ENCODE measurements at regions not wholly inside any gene's neighbourhood (a gene's known extent, or its start where the extent isn't known, plus 50 kb on each side); places are given as distances from the start of the nearest gene placed in this dataset.

DNA sequence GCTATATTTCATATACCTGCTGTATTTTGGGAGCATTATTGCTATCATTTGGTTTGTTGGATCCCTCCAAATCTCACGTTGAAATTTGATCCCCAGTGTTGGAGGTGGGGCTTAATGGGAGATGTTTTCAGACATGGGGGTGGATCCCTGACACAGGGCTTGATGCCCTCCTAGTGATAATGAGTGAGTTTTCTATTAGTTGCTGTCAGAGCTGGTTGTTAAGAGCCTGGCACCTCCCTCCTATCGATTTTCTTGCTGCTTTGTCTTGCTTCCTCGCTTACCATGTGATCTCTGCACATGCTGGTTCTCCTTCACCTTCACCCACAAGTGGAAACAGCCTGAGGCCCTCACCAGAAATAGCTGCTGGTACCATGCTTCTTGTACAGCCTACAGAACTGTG lies 259.9 kb upstream of the STARD13 start:
- no peaks in the 10 kb centered on the region for H3K27me3 ChIP-seq (ENCODE audit: control insufficient read depth, insufficient read depth, low read length)
- ATAC-seq = no peak
- ChIA-PET CTCF (no interaction called here), POLR2A (no interaction called here)
- H3K27ac ChIP-seq (ENCODE audit: low read length) = no peak overlapping the region
- peaks cover 11% of the 10 kb centered on the region for H3K4me1 ChIP-seq (ENCODE audit: control insufficient read depth, insufficient read depth, low read length)
- no TSS peak for BruUV-seq (replicated peaks)
- no peaks in the 10 kb centered on the region for H3K36me3 ChIP-seq (ENCODE audit: control insufficient read depth, insufficient read depth, low read length)
- H3K4me3 ChIP-seq (ENCODE audit: low read depth in 2 of 2, low read length in 2 of 2) = no peak overlapping the region
- no peaks in the 10 kb centered on the region for H3K9me3 ChIP-seq (ENCODE audit: control insufficient read depth, insufficient read depth, low read depth, low read length)
- intact Hi-C loops (cut with micrococcal nuclease; ENCODE audit: unreplicated experiment) = no loop called here
- DNase-seq (ENCODE audit: low read depth, low spot score) = no peak
- in situ Hi-C loops (cut with HindIII; ENCODE audit: low pct_unique_long_range_greater_than_20kb, low sequenced_read_pairs) = no loop called here
- TF ChIP-seq TCF7L2 (IDR thresholded peaks at IDR 0.05; ENCODE audit: low read depth, low read length) = no peak
- no peak for TF ChIP-seq SIN3A (IDR thresholded peaks at IDR 0.05; ENCODE audit: borderline replicate concordance, insufficient read depth, low read depth, low read length)
- TF ChIP-seq, protein P1, sequence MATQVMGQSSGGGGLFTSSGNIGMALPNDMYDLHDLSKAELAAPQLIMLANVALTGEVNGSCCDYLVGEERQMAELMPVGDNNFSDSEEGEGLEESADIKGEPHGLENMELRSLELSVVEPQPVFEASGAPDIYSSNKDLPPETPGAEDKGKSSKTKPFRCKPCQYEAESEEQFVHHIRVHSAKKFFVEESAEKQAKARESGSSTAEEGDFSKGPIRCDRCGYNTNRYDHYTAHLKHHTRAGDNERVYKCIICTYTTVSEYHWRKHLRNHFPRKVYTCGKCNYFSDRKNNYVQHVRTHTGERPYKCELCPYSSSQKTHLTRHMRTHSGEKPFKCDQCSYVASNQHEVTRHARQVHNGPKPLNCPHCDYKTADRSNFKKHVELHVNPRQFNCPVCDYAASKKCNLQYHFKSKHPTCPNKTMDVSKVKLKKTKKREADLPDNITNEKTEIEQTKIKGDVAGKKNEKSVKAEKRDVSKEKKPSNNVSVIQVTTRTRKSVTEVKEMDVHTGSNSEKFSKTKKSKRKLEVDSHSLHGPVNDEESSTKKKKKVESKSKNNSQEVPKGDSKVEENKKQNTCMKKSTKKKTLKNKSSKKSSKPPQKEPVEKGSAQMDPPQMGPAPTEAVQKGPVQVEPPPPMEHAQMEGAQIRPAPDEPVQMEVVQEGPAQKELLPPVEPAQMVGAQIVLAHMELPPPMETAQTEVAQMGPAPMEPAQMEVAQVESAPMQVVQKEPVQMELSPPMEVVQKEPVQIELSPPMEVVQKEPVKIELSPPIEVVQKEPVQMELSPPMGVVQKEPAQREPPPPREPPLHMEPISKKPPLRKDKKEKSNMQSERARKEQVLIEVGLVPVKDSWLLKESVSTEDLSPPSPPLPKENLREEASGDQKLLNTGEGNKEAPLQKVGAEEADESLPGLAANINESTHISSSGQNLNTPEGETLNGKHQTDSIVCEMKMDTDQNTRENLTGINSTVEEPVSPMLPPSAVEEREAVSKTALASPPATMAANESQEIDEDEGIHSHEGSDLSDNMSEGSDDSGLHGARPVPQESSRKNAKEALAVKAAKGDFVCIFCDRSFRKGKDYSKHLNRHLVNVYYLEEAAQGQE (IDR thresholded peaks at IDR 0.05; ENCODE audit: insufficient read depth in 1 of 2, low read depth in 2 of 2, low read length in 1 of 2) = no peak
- no peak for TF ChIP-seq POLR2AphosphoS5 (IDR thresholded peaks at IDR 0.05; ENCODE audit: low read depth, low read length)
- TF ChIP-seq, protein P2, sequence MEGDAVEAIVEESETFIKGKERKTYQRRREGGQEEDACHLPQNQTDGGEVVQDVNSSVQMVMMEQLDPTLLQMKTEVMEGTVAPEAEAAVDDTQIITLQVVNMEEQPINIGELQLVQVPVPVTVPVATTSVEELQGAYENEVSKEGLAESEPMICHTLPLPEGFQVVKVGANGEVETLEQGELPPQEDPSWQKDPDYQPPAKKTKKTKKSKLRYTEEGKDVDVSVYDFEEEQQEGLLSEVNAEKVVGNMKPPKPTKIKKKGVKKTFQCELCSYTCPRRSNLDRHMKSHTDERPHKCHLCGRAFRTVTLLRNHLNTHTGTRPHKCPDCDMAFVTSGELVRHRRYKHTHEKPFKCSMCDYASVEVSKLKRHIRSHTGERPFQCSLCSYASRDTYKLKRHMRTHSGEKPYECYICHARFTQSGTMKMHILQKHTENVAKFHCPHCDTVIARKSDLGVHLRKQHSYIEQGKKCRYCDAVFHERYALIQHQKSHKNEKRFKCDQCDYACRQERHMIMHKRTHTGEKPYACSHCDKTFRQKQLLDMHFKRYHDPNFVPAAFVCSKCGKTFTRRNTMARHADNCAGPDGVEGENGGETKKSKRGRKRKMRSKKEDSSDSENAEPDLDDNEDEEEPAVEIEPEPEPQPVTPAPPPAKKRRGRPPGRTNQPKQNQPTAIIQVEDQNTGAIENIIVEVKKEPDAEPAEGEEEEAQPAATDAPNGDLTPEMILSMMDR (IDR thresholded peaks at IDR 0.05) = no peak

DNA sequence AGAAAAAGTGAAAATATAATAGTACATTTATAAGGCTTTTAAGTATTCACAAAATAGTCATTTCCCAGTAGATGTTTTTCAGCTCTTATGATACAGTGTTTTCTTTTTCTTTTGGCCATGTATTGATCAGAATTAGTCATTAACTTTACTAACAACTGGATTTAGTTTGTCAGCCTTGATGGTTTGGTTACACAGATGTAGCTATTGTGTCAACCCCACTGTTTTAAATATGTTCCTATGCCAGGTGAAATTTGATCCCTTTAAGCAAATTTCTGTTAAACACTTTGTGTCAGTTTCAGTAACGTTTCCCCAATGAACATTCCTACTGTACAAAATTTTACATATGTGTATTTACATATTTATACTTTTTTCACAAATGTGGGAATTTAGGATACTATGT lies 261.5 kb upstream of the STARD13 start:
- H3K4me1 ChIP-seq (ENCODE audit: control insufficient read depth, insufficient read depth, low read length) = peaks cover 5% of the 10 kb centered on the region
- TF ChIP-seq, protein P1 (IDR thresholded peaks at IDR 0.05; ENCODE audit: insufficient read depth in 1 of 2, low read depth in 2 of 2, low read length in 1 of 2) = no peak
- TF ChIP-seq POLR2AphosphoS5 (IDR thresholded peaks at IDR 0.05; ENCODE audit: low read depth, low read length) = no peak
- no peak for TF ChIP-seq TCF7L2 (IDR thresholded peaks at IDR 0.05; ENCODE audit: low read depth, low read length)
- TF ChIP-seq SIN3A (IDR thresholded peaks at IDR 0.05; ENCODE audit: borderline replicate concordance, insufficient read depth, low read depth, low read length) = no peak
- TF ChIP-seq, protein P2 (IDR thresholded peaks at IDR 0.05) = no peak
- intact Hi-C loops (cut with micrococcal nuclease; ENCODE audit: unreplicated experiment) (no loop called here), in situ Hi-C loops (cut with HindIII; ENCODE audit: low pct_unique_long_range_greater_than_20kb, low sequenced_read_pairs) (no loop called here)
- no peak for ATAC-seq
- no peaks in the 10 kb centered on the region for H3K36me3 ChIP-seq (ENCODE audit: control insufficient read depth, insufficient read depth, low read length)
- no TSS peak for BruUV-seq (replicated peaks)
- no peak overlapping the region for H3K27ac ChIP-seq (ENCODE audit: low read length)
- CTCF ChIA-PET = no interaction called here
- POLR2A ChIA-PET = interaction anchor here (0.6 kb wide), 1 partner anchor 326 kb away, joined by 3 read pairs; no protein-coding TSS in a partner anchor
- H3K27me3 ChIP-seq (ENCODE audit: control insufficient read depth, insufficient read depth, low read length) = no peaks in the 10 kb centered on the region
- H3K9me3 ChIP-seq (ENCODE audit: control insufficient read depth, insufficient read depth, low read depth, low read length) = no peaks in the 10 kb centered on the region
- DNase-seq (ENCODE audit: low read depth, low spot score) = no peak
- no peak overlapping the region for H3K4me3 ChIP-seq (ENCODE audit: low read depth in 2 of 2, low read length in 2 of 2)

Measured in Panc1 (cell line).